Liver (tissue), 3 donors: ENCODE measurements at regions not wholly inside any gene's neighbourhood (a gene's known extent, or its start where the extent isn't known, plus 50 kb on each side); places are given as distances from the start of the nearest gene placed in this dataset.

Experiments
- EGR1 ChIP-seq, 2 donors: IDR thresholded peaks; 2 replicates each; pipeline ENCODE4 v1.6.1; 2016 to 2018; ENCODE audit warnings: antibody characterized with exemption in 2 of 2, low read depth in 2 of 2
- TAF1 ChIP-seq: conservative IDR thresholded peaks from 2 replicates; pipeline ENCODE4 v1.6.1; 2016; ENCODE audit warnings: antibody characterized with exemption, mild to moderate bottlenecking
- TF ChIP-seq, protein P1 (sequence below): fragments of 150-350 bp; IDR thresholded peaks from 2 replicates; pipeline ENCODE4 v1.5.1; 2017; ENCODE audit warnings: improper control_type of control experiment, low read depth, low read length; ENCODE audit not compliant: missing input control
- donor health status: healthy.
- donor health status: healthy.

DNA sequence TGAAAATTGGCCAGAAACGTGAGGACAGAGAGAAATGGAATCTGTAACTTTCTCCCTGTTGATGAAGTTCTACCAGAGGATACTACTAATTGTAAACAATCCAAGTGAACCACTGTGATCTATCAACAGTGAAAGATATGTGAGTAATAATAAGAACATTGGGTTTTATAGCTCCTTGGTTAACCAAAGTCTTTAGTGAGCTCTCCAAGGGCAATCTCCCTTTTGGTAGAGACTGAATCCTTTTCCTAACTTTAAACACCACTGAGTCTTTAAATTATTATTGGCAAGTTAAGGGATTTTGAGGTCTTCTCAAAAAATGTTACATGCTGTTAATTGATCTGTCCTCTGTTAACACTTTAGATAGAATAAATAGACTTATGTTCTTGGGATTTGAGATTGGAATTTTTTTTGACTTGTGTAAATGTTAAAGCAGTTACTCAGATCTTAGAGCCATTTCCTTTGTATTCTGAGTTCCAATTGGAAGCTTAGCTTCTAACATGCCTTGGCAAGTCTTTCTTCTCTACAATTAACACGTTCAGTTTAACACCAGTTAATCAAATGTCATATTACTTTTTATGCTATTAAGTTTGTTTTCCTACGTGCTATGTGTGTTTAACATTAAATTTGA lies 338.2 kb upstream of the DDHD1 start:
- TF ChIP-seq, protein P1, sequence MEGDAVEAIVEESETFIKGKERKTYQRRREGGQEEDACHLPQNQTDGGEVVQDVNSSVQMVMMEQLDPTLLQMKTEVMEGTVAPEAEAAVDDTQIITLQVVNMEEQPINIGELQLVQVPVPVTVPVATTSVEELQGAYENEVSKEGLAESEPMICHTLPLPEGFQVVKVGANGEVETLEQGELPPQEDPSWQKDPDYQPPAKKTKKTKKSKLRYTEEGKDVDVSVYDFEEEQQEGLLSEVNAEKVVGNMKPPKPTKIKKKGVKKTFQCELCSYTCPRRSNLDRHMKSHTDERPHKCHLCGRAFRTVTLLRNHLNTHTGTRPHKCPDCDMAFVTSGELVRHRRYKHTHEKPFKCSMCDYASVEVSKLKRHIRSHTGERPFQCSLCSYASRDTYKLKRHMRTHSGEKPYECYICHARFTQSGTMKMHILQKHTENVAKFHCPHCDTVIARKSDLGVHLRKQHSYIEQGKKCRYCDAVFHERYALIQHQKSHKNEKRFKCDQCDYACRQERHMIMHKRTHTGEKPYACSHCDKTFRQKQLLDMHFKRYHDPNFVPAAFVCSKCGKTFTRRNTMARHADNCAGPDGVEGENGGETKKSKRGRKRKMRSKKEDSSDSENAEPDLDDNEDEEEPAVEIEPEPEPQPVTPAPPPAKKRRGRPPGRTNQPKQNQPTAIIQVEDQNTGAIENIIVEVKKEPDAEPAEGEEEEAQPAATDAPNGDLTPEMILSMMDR: no peak
- TF ChIP-seq TAF1 (no peak), EGR1 (IDR thresholded peaks at IDR 0.05; ENCODE audit: low read depth in 2 of 2) (no peak)
